IgD-negative memory B cell (primary cell): ENCODE measurements at regions not wholly inside any gene's neighbourhood (a gene's known extent, or its start where the extent isn't known, plus 50 kb on each side); places are given as distances from the start of the nearest gene placed in this dataset.

Source experiments
- H3K27ac Mint-ChIP-seq, 3 donors: one replicate each; pipeline ENCODE4 v1.8.0; 2020 to 2022; ENCODE audit warnings: mild to moderate bottlenecking in 3 of 3, mixed read lengths in 3 of 3, moderate library complexity in 1 of 3
- H3K27me3 Mint-ChIP-seq: one replicate; pipeline ENCODE4 v1.8.0; 2021; ENCODE audit warnings: mixed read lengths
- H3K36me3 Mint-ChIP-seq: one replicate; pipeline ENCODE4 v1.8.0; 2020; ENCODE audit warnings: mild to moderate bottlenecking, mixed read lengths
- H3K4me1 Mint-ChIP-seq, 3 donors: one replicate each; pipeline ENCODE4 v1.8.0; 2020 to 2022; ENCODE audit warnings: mixed read lengths in 3 of 3, mild to moderate bottlenecking in 1 of 3
- H3K4me3 Mint-ChIP-seq, 4 donors: one replicate each; pipeline ENCODE4 v1.8.0; 2020 to 2022; ENCODE audit warnings: mild to moderate bottlenecking in 4 of 4, mixed read lengths in 4 of 4, moderate library complexity in 3 of 4
- H3K9me3 Mint-ChIP-seq, 3 donors: one replicate each; pipeline ENCODE4 v1.8.0; 2020 to 2021; ENCODE audit warnings: mixed read lengths in 3 of 3, mild to moderate bottlenecking in 1 of 3

DNA sequence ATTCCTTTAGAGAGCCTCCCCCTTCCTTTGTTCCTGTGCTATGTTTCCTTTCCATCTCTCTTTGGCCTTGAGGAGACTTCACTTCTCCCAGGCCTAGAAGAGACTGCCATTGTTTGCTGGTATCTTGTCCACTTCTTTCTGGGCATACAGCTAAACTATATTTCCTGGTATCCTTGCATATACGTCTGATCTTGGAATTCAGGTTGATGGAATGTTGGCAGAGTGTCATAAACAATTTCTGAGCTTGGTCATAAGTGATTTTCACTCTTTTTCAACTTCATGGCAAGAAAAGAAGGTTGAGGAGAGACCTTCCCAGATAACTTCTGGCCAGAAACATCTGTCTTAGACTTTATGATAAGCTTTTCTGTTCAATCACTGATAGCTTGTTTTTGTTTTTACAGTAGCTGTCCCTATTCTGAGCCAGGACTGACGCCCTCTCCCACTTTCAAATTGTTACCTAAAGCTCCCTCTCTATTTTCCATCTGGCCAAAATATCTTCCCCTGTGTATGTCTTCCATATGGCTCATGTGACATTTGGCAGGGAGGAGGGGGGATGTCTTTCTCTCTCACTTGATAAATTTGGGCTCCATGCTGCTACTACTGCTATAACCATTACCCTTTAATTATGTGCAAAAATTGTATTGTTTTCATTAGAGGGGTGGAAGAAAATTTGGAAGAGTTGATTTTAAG, 457.0 kb downstream of the ADAMTS20 start:
- Mint-ChIP-seq H3K27me3 (peaks cover 2% of the 10 kb centered on the region), H3K4me3 (no peak overlapping the region), H3K36me3 (no peaks in the 10 kb centered on the region), H3K4me1 (no peaks in the 10 kb centered on the region), H3K9me3 (peaks cover 0 to 5% (median 2%) of the 10 kb centered on the region in 3 donors), H3K27ac (no peak overlapping the region)

DNA sequence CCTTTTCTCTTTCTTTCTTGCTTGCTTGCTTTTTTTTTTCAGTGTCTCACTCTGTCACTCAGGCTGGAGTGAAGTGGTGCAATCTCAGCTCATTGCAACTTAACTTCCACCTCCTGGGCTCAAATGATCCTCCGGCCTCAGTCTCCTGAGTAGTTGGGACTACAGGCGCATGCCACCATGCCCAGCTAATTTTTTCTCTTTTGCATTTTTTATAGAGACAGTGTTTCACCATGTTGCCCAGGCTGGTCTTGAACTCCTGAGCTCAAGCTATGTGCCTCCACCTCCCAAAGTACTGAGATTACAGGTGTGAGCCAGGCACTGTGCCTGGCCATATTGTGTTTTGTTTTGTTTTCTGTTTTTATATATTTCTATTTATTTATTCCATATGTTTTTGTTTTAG, 461.0 kb downstream of the ADAMTS20 start:
- Mint-ChIP-seq H3K4me3 (no peak overlapping the region), H3K36me3 (peaks cover 1% of the 10 kb centered on the region), H3K27me3 (no peaks in the 10 kb centered on the region), H3K27ac (no peak overlapping the region), H3K4me1 (no peaks in the 10 kb centered on the region), H3K9me3 (peaks cover 11 to 16% (median 13%) of the 10 kb centered on the region in 3 donors)

DNA sequence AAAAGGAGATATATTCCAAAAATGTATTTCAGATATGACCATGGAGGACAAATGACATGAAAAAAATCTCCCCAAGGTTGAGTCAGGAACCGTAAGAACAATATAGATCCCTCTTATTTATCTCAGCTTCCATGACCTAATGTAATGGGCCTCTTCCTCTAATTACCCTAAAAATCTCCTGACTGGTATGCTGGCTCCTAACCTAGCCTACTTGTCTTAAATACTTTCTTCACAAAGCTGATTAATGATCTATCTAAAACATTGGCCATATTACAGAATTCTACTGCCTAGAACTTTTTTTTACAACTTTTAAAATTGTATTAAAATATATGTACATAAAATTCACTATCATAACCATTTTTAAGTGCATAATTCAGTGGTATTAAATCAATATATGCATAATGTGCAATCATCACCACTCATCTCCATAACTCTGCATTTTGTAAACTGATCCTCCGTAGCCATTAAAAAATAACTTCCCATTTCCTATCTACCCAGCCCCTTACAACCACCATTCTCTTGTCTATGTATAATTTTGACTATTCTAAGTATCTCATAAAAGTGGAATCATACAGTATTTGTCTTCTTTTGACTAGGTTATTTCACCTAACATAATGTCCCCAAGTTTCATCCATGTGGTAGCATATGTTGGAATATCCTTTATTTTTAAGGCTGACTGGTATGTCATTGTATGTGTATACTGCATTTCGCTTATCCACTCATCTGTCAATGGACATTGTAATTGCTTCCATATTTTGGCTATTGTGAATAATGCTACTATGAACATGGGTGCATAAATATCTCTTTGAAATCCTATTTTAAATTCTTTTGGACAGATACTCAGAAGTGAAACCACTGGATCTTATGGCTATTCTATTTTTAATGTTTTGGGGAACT, 464.6 kb downstream of the ADAMTS20 start:
- Mint-ChIP-seq H3K36me3 (peaks cover 1% of the 10 kb centered on the region), H3K4me1 (no peaks in the 10 kb centered on the region), H3K27ac (no peak overlapping the region), H3K4me3 (no peak overlapping the region), H3K9me3 (peaks cover 12 to 27% (median 17%) of the 10 kb centered on the region in 3 donors), H3K27me3 (no peaks in the 10 kb centered on the region)

DNA sequence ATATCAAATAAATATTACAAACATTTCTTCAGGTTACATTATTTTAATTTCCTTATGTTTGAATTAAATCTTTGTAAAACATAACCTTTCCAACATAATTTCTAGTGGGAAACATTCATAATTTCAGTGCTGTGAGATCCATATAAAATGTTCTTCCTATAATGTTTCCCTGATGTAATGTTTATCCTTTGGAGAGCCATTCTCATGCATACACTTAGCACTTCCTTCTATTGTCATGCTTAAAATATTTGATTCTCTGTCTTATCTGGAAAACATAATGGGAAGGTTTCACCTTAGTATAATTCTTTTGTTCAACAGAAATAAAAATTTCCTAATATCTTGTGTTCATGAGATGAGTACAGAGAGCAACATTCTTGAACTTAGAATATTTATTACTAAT, 472.5 kb downstream of the ADAMTS20 start:
- H3K27ac Mint-ChIP-seq: no peak overlapping the region
- no peaks in the 10 kb centered on the region for H3K27me3 Mint-ChIP-seq
- H3K4me1 Mint-ChIP-seq: no peaks in the 10 kb centered on the region
- peaks cover under 1 to 8% (median 5%) of the 10 kb centered on the region in 3 donors for H3K9me3 Mint-ChIP-seq
- no peaks in the 10 kb centered on the region for H3K36me3 Mint-ChIP-seq
- no peak overlapping the region for H3K4me3 Mint-ChIP-seq

DNA sequence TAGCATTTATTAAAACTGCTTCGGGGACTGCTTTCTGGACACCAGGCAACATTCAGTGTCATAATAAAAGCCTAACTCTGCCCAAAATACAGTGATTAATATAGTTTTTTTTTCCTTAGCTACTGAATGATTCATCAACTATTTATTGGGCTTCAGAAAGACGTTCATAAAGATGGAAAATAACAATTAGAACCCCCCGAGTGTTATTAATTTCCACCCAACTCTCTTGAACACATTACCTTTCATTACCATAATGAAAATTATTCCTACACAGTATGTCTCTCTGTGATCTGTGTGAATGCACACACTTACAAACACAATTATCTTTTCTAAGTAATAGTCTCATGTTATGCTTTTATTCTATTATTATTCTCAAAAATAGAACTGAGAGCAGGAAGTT, 473.0 kb downstream of the ADAMTS20 start:
- Mint-ChIP-seq H3K9me3 (peaks cover 0 to 4% (median 4%) of the 10 kb centered on the region in 3 donors), H3K27ac (no peak overlapping the region), H3K27me3 (no peaks in the 10 kb centered on the region), H3K36me3 (no peaks in the 10 kb centered on the region), H3K4me1 (no peaks in the 10 kb centered on the region), H3K4me3 (no peak overlapping the region)

DNA sequence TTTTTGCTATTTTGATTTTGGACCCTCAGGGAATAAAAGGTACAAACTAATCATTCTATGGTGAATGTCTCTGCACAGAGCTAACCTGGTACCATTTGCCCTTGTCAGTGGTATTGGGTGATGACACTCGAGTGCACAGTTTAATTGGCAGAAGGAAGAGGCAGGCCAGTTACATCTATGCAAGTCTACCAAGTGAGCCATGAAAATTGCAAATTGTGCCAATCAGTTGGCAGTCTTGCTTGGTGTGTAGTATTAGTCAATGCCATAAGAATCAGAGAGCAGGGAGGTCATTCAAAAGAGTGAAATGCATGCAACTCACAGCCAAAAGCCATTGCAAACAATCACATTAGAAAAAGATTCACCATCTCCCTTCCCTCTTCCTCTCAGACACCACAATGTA, 479.6 kb downstream of the ADAMTS20 start:
- H3K4me3 Mint-ChIP-seq: no peak overlapping the region
- peaks cover 0 to 3% (median 0%) of the 10 kb centered on the region in 3 donors for H3K9me3 Mint-ChIP-seq
- H3K27me3 Mint-ChIP-seq: no peaks in the 10 kb centered on the region
- peaks cover 0 to 6% (median 0%) of the 10 kb centered on the region in 3 donors for H3K4me1 Mint-ChIP-seq
- no peaks in the 10 kb centered on the region for H3K36me3 Mint-ChIP-seq
- H3K27ac Mint-ChIP-seq: no peak overlapping the region

DNA sequence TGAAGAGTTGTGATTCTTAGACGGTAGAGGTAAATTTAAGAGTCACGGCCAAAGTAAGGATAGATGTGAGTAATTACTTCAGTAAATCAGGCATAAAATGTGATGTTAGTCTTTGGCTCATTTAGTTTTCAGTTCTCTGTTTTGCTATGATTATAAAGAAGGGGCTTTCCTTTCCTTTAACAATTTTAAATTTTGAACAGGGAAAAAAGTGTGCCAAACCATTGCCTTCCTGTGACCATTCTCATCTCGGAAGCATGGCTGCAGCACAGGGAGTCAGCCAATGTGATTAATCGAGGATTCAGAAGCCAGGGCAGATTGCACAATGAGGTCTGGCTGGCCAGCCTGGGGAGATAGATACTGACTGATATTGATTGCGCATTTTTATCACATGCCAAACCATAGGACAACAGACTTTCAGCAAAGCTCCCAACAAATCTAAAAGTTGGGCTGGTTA, 480.2 kb upstream of the PRICKLE1 start:
- H3K36me3 Mint-ChIP-seq: no peaks in the 10 kb centered on the region
- H3K9me3 Mint-ChIP-seq: peaks cover 0 to 3% (median 2%) of the 10 kb centered on the region in 3 donors
- no peaks in the 10 kb centered on the region for H3K27me3 Mint-ChIP-seq
- no peak overlapping the region for H3K27ac Mint-ChIP-seq
- H3K4me3 Mint-ChIP-seq: no peak overlapping the region
- H3K4me1 Mint-ChIP-seq: peaks cover 0 to 6% (median 0%) of the 10 kb centered on the region in 3 donors

DNA sequence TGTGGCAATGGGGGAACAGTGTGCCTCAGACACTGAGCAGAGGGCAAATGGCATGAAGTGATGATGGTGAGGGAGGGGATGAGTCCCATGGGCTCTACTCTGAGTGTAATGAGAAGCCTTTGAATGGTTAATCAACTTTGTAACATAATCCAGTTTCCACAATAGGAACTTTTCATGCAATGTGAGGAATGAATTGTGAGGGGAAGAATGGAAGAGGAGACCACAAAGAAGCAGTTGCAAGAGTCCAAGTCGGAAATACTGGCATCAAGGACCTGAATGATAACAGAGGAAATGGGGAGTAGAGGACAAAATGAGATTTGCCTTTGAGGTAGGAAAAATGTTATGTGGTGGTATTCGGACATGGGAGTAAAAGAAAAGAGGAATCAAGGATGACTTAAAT, 476.9 kb upstream of the PRICKLE1 start:
- peaks cover 0 to 2% (median 0%) of the 10 kb centered on the region in 3 donors for H3K9me3 Mint-ChIP-seq
- no peak overlapping the region for H3K4me3 Mint-ChIP-seq
- no peaks in the 10 kb centered on the region for H3K36me3 Mint-ChIP-seq
- H3K27me3 Mint-ChIP-seq: no peaks in the 10 kb centered on the region
- H3K27ac Mint-ChIP-seq: no peak overlapping the region
- peaks cover 0 to 6% (median 0%) of the 10 kb centered on the region in 3 donors for H3K4me1 Mint-ChIP-seq

DNA sequence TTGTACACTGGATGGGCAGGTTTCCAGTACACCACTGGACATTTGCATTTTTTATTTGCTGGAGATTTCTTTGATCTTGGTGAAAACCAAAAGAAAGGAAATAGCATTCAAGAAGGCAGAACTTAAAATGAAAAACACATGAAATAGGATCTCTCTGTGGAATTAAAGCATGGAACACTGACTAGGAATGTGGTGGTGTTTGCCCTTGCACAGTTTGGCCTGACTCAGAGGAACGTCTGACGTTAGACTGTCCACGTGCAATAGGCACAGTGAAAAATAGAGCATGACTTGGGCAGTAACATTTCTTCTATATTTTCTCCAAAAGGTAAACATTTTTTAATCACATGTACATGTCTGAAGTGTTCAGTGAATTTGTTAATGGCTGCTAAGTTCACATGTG, 474.1 kb upstream of the PRICKLE1 start:
- no peak overlapping the region for H3K4me3 Mint-ChIP-seq
- no peaks in the 10 kb centered on the region for H3K36me3 Mint-ChIP-seq
- H3K27me3 Mint-ChIP-seq: peaks cover 1% of the 10 kb centered on the region
- no peak overlapping the region for H3K27ac Mint-ChIP-seq
- H3K9me3 Mint-ChIP-seq: peaks cover 0 to 2% (median 0%) of the 10 kb centered on the region in 3 donors
- no peaks in the 10 kb centered on the region for H3K4me1 Mint-ChIP-seq

DNA sequence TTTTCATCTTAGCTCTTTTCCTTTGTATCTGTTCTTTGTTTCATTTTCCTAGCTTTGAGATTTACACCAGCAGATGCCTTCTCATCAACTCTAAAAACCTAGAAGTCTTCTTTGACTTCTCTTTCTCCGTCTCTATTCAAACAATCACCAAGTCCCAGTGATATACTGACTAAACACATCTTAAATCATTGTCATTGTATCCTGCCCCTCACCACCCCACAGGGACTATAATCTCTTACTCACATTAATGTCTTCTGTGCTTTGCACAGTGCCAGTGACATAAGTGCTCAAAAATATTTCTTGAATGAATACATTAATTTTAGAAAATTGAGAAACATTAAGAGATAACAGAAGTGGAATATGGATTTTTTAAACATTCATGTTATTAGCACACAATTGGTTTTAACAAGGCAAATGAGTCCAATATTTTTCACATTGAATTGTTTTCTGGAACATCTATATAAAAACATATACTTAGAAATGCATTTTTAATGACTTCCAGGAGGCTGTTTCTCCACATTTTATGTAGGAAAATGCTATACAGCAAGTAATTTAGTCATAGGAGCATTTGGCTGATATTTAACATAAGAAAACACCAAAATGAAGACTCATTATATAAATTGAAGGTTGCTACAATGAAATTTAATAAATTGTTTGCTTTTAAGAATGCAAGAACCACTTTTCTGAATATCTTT, 472.8 kb upstream of the PRICKLE1 start:
- no peaks in the 10 kb centered on the region for H3K4me1 Mint-ChIP-seq
- no peaks in the 10 kb centered on the region for H3K36me3 Mint-ChIP-seq
- H3K4me3 Mint-ChIP-seq: no peak overlapping the region
- H3K27ac Mint-ChIP-seq: no peak overlapping the region
- peaks cover 0 to 2% (median 0%) of the 10 kb centered on the region in 3 donors for H3K9me3 Mint-ChIP-seq
- peaks cover 1% of the 10 kb centered on the region for H3K27me3 Mint-ChIP-seq

DNA sequence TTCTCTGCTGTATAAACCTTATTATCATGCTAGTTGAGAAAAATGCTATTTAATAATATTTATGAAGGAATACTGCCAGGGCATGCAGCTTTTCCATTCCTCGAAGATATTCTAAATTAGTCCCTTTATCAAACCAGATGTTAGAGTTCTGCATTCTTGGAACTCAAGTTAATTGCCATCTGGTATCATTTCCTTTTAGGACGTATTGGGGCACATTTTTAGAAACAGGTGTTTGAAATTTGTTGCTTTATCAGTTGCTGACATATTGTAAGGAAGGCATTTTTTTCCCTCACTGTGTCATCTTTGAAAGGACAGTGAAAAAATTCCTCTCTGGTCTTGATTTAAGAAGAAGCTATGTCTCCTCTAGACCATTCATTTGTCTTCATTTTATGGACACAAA, 471.2 kb upstream of the PRICKLE1 start:
- Mint-ChIP-seq H3K27me3 (peaks cover 1% of the 10 kb centered on the region), H3K36me3 (no peaks in the 10 kb centered on the region), H3K27ac (no peak overlapping the region), H3K4me1 (no peaks in the 10 kb centered on the region), H3K4me3 (no peak overlapping the region), H3K9me3 (no peaks in the 10 kb centered on the region)

DNA sequence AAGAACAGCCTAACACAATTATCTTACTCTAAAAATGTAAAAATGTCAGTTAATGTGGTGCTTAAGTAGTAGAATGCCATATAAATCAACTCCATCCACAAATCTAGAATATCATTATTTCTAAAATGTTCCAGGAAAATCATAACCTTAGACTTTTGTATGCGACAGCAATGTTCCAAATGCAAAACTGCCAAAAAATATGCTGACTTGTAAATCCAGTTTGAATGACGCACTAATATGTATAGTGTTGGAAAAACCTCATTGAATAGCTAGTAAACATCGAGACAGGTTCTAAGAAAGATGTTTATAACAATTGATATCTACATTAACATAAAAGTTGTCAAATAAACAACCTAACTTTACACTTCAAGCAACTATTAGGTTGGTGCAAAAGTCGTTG, 469.1 kb upstream of the PRICKLE1 start:
- Mint-ChIP-seq H3K9me3 (no peaks in the 10 kb centered on the region), H3K4me1 (no peaks in the 10 kb centered on the region), H3K27me3 (peaks cover 1% of the 10 kb centered on the region), H3K4me3 (no peak overlapping the region), H3K27ac (no peak overlapping the region), H3K36me3 (no peaks in the 10 kb centered on the region)

DNA sequence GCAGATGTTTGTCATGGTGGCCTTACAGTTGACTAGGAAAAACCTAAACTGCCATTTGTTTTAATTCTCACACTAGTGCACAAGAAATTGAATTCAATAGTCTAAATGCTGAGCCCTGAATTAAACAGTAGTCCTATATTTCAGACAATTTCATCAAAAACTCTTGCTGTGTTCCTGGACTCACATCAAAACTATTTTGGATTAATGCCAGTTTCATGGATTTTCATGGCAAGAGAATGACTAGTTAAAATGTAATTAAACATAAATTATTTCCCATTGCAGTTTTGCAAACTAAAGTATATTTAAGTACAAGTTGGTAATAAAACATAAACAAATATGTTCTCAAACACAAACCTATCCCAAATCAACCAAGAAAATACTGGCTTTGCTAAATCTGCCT, 468.0 kb upstream of the PRICKLE1 start:
- Mint-ChIP-seq H3K9me3 (no peaks in the 10 kb centered on the region), H3K4me3 (no peak overlapping the region), H3K27me3 (peaks cover 1% of the 10 kb centered on the region), H3K27ac (no peak overlapping the region), H3K4me1 (no peaks in the 10 kb centered on the region), H3K36me3 (no peaks in the 10 kb centered on the region)

DNA sequence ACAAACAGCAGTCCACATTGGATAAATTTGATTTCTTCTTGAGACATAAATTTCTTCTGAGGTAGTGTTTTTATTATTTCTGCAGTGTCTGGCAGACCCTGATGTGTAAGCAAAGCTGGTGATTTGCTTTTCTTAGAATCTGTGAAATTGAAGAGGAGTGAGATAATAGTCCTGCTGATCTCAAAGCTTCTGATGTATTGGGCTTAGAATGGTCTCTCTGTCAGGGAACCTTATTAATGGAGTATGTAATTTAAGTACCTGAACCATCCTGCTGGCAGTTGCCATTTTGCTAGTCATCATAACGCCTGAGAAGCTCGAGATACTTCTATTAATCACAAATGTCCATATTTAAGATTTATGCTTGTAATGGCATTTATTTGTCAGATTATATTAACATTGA, 464.5 kb upstream of the PRICKLE1 start:
- no peaks in the 10 kb centered on the region for H3K27me3 Mint-ChIP-seq
- no peak overlapping the region for H3K27ac Mint-ChIP-seq
- no peaks in the 10 kb centered on the region for H3K36me3 Mint-ChIP-seq
- H3K4me1 Mint-ChIP-seq: no peaks in the 10 kb centered on the region
- H3K9me3 Mint-ChIP-seq: no peaks in the 10 kb centered on the region
- H3K4me3 Mint-ChIP-seq: no peak overlapping the region

DNA sequence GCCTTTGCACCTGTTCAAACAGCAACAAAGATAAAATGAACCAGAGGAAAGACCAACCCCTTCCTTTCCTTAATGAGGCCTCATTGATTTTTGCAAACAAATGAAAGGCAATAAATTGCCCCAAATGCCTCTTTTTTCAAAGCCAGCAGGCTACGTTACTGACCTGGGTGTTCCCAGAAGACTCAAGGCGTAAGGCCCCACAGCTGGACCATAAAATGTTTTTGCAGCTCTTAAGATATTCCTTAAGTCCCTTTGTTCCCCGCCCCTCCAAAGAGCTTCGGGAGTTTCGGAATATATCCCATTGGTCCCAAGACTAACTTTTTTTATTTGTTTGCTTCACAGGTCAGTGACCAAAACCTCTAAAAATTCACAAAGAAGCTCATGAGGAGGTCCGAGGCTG, 462.9 kb upstream of the PRICKLE1 start:
- peaks cover 0 to 8% (median 0%) of the 10 kb centered on the region in 3 donors for H3K4me1 Mint-ChIP-seq
- no peak overlapping the region for H3K27ac Mint-ChIP-seq
- H3K36me3 Mint-ChIP-seq: no peaks in the 10 kb centered on the region
- H3K27me3 Mint-ChIP-seq: no peaks in the 10 kb centered on the region
- peaks cover 0 to 1% (median 0%) of the 10 kb centered on the region in 3 donors for H3K9me3 Mint-ChIP-seq
- H3K4me3 Mint-ChIP-seq: no peak overlapping the region
